ENCODE measurements at regions not wholly inside any gene's neighbourhood (a gene's known extent, or its start where the extent isn't known, plus 50 kb on each side); places are given as distances from the start of the nearest gene placed in this dataset.

- H3K27ac ChIP-seq, result no peak overlapping the region
Observed at GRCh38 chr3:16028604-16029003, 145.9 kb upstream of the GALNT15 start.

GRCh38 chr3:16030342-16030741 lies 144.1 kb upstream of the GALNT15 start:
- no peak overlapping the region for H3K4me3 ChIP-seq (ENCODE audit: low read depth, low read length)
- no peaks in the 10 kb centered on the region for H3K9me3 ChIP-seq (ENCODE audit: severe bottlenecking)
- no peaks in the 10 kb centered on the region for H3K27me3 ChIP-seq (ENCODE audit: insufficient read depth, low read depth, severe bottlenecking)
- DNase-seq, result no peak
- TF ChIP-seq CTCF (IDR thresholded peaks at IDR 0.05; ENCODE audit: low read depth, low read length), result no peak
- no peak overlapping the region for H3K27ac ChIP-seq
- H3K36me3 ChIP-seq, result no peaks in the 10 kb centered on the region

More at GRCh38 chr3:16028604-16029003, 145.9 kb upstream of the GALNT15 start:
- Histone ChIP-seq H3K9me3 (ENCODE audit: severe bottlenecking) (no peaks in the 10 kb centered on the region), H3K4me3 (ENCODE audit: low read depth, low read length) (no peak overlapping the region), H3K27me3 (ENCODE audit: insufficient read depth, low read depth, severe bottlenecking) (no peaks in the 10 kb centered on the region), H3K36me3 (no peaks in the 10 kb centered on the region)
- no peak for TF ChIP-seq CTCF (IDR thresholded peaks at IDR 0.05; ENCODE audit: low read depth, low read length)
- DNase-seq, result no peak

GRCh38 chr3:16031434-16031833 lies 143.0 kb upstream of the GALNT15 start:
- H3K27ac ChIP-seq, result no peak overlapping the region

DNA sequence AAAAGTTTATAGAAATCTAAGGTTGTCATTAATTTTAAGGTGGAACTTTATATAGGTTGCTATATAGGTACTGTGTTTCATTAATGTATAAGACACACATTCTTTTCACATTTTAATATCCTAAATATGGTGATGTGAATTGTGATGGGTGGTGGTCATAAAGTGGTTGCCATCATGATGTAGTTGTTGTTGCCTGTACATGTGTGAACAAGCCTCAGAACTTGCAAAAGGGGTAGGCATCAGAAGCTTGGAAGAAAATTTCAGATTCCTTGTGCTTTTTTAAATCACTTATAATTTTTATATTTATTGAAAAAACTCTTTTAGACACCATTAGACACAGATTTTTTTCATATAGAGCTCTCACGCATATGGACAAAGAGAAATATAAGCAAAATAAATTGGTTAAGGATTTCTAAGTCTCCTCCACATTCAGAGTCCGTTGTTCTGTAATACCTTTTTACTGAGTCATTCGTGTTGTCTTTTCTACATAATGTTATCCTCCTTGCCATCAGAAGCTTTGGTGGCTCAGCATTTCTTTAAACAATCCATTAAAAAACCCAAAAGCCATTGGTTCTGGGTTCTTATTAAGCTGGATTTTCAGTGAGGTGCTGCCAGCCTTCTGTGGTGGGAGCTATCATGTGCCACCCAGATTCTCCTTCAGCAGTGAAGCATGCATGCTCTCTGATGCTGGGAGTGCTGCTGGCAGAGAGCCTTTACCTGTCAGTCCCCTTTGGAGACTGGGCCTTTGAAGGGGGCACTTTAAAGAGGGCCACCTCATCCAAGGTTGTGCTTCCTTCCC lies 140.4 kb upstream of the GALNT15 start:
- TF ChIP-seq CTCF (IDR thresholded peaks at IDR 0.05; ENCODE audit: low read depth, low read length), result no peak
- Histone ChIP-seq H3K4me3 (ENCODE audit: low read depth, low read length) (no peak overlapping the region), H3K36me3 (no peaks in the 10 kb centered on the region), H3K27ac (no peak overlapping the region), H3K9me3 (ENCODE audit: severe bottlenecking) (no peaks in the 10 kb centered on the region), H3K27me3 (ENCODE audit: insufficient read depth, low read depth, severe bottlenecking) (no peaks in the 10 kb centered on the region)
- no peak for DNase-seq

More at GRCh38 chr3:16031434-16031833, 143.0 kb upstream of the GALNT15 start:
- DNase-seq, result no peak
- no peak for TF ChIP-seq CTCF (IDR thresholded peaks at IDR 0.05; ENCODE audit: low read depth, low read length)
- H3K9me3 ChIP-seq (ENCODE audit: severe bottlenecking), result no peaks in the 10 kb centered on the region
- H3K4me3 ChIP-seq (ENCODE audit: low read depth, low read length), result no peak overlapping the region
- no peaks in the 10 kb centered on the region for H3K36me3 ChIP-seq
- H3K27me3 ChIP-seq (ENCODE audit: insufficient read depth, low read depth, severe bottlenecking), result no peaks in the 10 kb centered on the region

- Histone ChIP-seq H3K4me3 (ENCODE audit: low read depth, low read length) (no peak overlapping the region), H3K27me3 (ENCODE audit: insufficient read depth, low read depth, severe bottlenecking) (no peaks in the 10 kb centered on the region), H3K27ac (no peak overlapping the region), H3K36me3 (no peaks in the 10 kb centered on the region), H3K9me3 (ENCODE audit: severe bottlenecking) (no peaks in the 10 kb centered on the region)
- TF ChIP-seq CTCF (IDR thresholded peaks at IDR 0.05; ENCODE audit: low read depth, low read length), result no peak
- DNase-seq, result no peak
Observed at GRCh38 chr3:16040991-16041390, 133.5 kb upstream of the GALNT15 start.
